ENCODE measurements at regions not wholly inside any gene's neighbourhood (a gene's known extent, or its start where the extent isn't known, plus 50 kb on each side); places are given as distances from the start of the nearest gene placed in this dataset.
A peak's percentile ranks its signal among the peaks of the same experiment; 100 is the strongest.

DNA sequence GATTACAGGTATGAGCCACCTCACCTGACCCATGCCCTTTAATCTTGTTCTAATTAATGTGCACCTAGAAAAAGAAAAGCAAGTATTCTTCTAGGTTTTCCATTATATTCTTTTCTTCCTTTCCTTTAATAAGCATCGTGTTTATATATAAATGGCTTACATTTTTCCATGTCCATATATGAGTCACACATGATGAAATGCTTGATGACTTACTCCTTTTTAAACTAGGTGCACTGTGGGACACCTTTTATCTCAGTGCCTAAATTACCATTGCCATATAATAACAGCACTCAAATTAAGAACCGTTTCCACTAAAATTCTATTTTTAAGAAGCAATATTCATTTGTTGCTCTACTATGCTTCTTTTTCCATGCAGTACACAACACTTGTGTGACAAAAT lies 363.3 kb downstream of the LIG4 start:
- Histone ChIP-seq H3K9me3 (ENCODE audit: low read length) (no peaks in the 10 kb centered on the region), H3K36me3 (ENCODE audit: insufficient read depth, low read length) (no peaks in the 10 kb centered on the region), H3K27ac (ENCODE audit: low read length) (no peak overlapping the region), H3K27me3 (ENCODE audit: insufficient read depth, low read depth, low read length) (no peaks in the 10 kb centered on the region), H3K4me3 (ENCODE audit: low read length) (no peak overlapping the region), H3K4me2 (ENCODE audit: low read length) (no peak overlapping the region), H2AFZ (ENCODE audit: low read depth, low read length) (no peak overlapping the region), H3F3A (ENCODE audit: insufficient read depth, low read length, poor library complexity, severe bottlenecking) (no peaks in the 10 kb centered on the region), H3K9ac (ENCODE audit: low read length) (no peak overlapping the region), H4K20me1 (ENCODE audit: insufficient read depth) (no peaks in the 10 kb centered on the region), H3K79me2 (replicated peaks; ENCODE audit: insufficient read depth, low read length) (no peaks in the 10 kb centered on the region), H3K9me2 (ENCODE audit: insufficient read depth, low read length) (no peaks in the 10 kb centered on the region)
- TF ChIP-seq, protein P1, sequence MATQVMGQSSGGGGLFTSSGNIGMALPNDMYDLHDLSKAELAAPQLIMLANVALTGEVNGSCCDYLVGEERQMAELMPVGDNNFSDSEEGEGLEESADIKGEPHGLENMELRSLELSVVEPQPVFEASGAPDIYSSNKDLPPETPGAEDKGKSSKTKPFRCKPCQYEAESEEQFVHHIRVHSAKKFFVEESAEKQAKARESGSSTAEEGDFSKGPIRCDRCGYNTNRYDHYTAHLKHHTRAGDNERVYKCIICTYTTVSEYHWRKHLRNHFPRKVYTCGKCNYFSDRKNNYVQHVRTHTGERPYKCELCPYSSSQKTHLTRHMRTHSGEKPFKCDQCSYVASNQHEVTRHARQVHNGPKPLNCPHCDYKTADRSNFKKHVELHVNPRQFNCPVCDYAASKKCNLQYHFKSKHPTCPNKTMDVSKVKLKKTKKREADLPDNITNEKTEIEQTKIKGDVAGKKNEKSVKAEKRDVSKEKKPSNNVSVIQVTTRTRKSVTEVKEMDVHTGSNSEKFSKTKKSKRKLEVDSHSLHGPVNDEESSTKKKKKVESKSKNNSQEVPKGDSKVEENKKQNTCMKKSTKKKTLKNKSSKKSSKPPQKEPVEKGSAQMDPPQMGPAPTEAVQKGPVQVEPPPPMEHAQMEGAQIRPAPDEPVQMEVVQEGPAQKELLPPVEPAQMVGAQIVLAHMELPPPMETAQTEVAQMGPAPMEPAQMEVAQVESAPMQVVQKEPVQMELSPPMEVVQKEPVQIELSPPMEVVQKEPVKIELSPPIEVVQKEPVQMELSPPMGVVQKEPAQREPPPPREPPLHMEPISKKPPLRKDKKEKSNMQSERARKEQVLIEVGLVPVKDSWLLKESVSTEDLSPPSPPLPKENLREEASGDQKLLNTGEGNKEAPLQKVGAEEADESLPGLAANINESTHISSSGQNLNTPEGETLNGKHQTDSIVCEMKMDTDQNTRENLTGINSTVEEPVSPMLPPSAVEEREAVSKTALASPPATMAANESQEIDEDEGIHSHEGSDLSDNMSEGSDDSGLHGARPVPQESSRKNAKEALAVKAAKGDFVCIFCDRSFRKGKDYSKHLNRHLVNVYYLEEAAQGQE (IDR thresholded peaks at IDR 0.05; ENCODE audit: borderline replicate concordance): no peak

GRCh38 chr13:107851670-107852069 lies 363.7 kb downstream of the LIG4 start:
- Histone ChIP-seq H3K4me2 (ENCODE audit: low read length) (no peak overlapping the region), H3K9me2 (ENCODE audit: insufficient read depth, low read length) (no peaks in the 10 kb centered on the region), H3K4me3 (ENCODE audit: low read length) (no peak overlapping the region), H3K36me3 (ENCODE audit: insufficient read depth, low read length) (no peaks in the 10 kb centered on the region), H3K9me3 (ENCODE audit: low read length) (no peaks in the 10 kb centered on the region), H3F3A (ENCODE audit: insufficient read depth, low read length, poor library complexity, severe bottlenecking) (no peaks in the 10 kb centered on the region), H3K79me2 (replicated peaks; ENCODE audit: insufficient read depth, low read length) (no peaks in the 10 kb centered on the region), H4K20me1 (ENCODE audit: insufficient read depth) (no peaks in the 10 kb centered on the region), H3K9ac (ENCODE audit: low read length) (no peak overlapping the region), H3K27me3 (ENCODE audit: insufficient read depth, low read depth, low read length) (no peaks in the 10 kb centered on the region), H3K27ac (ENCODE audit: low read length) (no peak overlapping the region), H2AFZ (ENCODE audit: low read depth, low read length) (no peak overlapping the region)
- TF ChIP-seq RAD21 (conservative IDR thresholded peaks at IDR 0.05): no peak

GRCh38 chr13:107847406-107847805 lies 367.9 kb downstream of the LIG4 start:
- Histone ChIP-seq H3K9me3 (ENCODE audit: low read length) (no peaks in the 10 kb centered on the region), H3K36me3 (ENCODE audit: insufficient read depth, low read length) (no peaks in the 10 kb centered on the region), H2AFZ (ENCODE audit: low read depth, low read length) (no peak overlapping the region), H4K20me1 (ENCODE audit: insufficient read depth) (no peaks in the 10 kb centered on the region), H3K27ac (ENCODE audit: low read length) (no peak overlapping the region), H3K27me3 (ENCODE audit: insufficient read depth, low read depth, low read length) (no peaks in the 10 kb centered on the region), H3K9ac (ENCODE audit: low read length) (no peak overlapping the region), H3K79me2 (replicated peaks; ENCODE audit: insufficient read depth, low read length) (peaks cover 5% of the 10 kb centered on the region), H3F3A (ENCODE audit: insufficient read depth, low read length, poor library complexity, severe bottlenecking) (no peaks in the 10 kb centered on the region), H3K4me3 (ENCODE audit: low read length) (peak overlapping the region; percentile 16), H3K9me2 (ENCODE audit: insufficient read depth, low read length) (no peaks in the 10 kb centered on the region), H3K4me2 (ENCODE audit: low read length) (no peak overlapping the region)
- TF ChIP-seq EP300 (conservative IDR thresholded peaks at IDR 0.05; ENCODE audit: poor library complexity, severe bottlenecking) (no peak), MXI1 (conservative IDR thresholded peaks at IDR 0.05; ENCODE audit: poor library complexity, severe bottlenecking) (no peak), SMC3 (conservative IDR thresholded peaks at IDR 0.05; ENCODE audit: poor library complexity) (no peak), RAD21 (conservative IDR thresholded peaks at IDR 0.05) (no peak), POLR2AphosphoS5 (IDR thresholded peaks at IDR 0.05) (no peak), TAF1 (IDR thresholded peaks at IDR 0.05; ENCODE audit: low read depth) (no peak)
- TF ChIP-seq, protein P1 (IDR thresholded peaks at IDR 0.05; ENCODE audit: borderline replicate concordance): no peak

Measured in neural cell (in vitro differentiated cells).